GM21367 (cell line): ENCODE measurements at regions not wholly inside any gene's neighbourhood (a gene's known extent, or its start where the extent isn't known, plus 50 kb on each side); places are given as distances from the start of the nearest gene placed in this dataset.

ENCODE experiments used
- ATAC-seq: cut with Tn5 transposase; IDR thresholded peaks from one replicate; pipeline ENCODE4 v1.9.1; 2021; ENCODE audit not compliant: unreplicated experiment

DNA sequence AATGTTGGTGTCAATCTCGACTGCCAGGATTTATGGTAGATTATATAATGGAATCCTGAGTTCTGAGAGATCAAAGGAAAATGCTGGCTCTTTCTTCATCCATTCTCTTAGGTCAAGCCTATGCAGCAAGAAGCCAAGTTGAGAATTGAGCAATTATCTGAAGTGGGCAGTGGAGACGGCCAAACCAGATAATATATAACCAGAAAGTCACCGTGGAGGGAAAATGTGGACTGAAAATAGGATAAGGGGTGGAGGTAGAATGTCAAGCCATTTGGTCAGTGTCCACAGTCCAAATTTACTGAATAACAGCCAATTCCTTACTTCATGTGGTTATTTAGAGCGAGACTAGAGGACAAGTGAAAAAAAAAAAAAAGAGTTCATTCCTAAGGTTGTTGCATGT is 107.8 kb upstream of the ESR1 start:
- ATAC-seq: no peak

DNA sequence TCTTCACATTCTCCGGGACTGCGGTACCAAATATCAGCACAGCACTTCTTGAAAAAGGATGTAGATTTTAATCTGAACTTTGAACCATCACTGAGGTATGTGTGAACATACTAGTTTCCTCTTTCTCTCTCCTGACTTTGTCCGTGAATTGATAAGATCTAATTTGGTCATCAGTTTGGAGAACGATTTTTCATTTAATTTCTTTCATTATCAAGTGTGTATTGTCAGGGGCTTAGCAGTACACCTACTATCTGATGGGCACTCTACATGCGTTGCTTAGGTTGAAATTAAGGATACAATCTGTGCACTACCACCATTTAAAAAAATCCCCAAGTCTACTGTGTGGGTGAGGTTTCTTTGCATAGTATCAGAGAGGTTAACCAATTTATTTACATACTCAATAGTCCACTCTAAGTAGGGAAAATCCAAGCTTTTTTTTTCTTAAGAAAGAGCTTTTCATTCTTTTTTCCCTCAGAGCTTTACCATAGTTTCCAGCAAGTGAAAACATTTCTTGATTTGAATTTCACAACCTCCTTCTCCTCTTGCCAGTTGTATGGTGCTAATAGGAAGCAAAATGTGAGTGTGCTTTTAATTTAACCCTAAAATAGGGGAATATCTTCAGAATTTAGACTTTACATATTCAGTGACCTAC is 105.4 kb upstream of the ESR1 start:
- ATAC-seq: peak; percentile 83

DNA sequence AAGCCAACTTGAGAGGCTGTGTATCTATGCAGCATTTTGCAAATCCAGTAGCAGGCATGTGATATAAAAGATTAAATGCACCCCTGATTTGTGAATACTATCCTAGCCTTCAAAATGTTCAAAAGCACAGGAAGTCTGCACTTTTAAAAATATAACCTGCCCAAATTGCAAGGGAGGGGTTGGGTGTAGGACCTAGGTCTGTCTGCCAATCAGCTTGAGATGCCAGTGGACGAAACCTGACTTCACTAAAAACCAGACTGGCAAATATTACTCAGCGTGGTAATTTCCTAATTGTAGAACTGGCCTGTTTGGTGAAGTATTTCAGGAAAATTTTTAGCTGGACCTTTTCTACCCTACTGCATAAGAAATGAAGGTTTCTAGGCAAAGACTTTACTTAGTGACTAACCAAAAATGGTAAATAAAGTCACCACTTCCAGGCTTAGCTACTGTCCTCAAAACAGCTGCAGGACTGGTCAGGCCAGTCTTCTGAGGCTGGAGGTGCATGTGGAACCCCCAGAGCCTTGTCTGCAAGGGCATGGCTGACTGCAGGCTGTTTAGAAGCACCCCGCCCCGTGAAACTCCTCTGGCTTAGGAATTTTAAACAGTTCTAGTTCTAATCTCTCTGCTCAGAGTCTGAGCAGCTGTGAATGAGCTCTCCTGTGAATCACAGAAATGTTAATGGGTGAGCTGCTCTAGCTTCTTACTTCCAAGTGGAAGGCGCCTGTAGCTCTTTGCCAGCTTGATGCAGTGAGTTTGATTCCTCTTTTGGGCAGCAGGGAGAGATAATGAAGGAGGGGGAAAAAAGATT is 104.4 kb upstream of the ESR1 start:
- no peak for ATAC-seq

DNA sequence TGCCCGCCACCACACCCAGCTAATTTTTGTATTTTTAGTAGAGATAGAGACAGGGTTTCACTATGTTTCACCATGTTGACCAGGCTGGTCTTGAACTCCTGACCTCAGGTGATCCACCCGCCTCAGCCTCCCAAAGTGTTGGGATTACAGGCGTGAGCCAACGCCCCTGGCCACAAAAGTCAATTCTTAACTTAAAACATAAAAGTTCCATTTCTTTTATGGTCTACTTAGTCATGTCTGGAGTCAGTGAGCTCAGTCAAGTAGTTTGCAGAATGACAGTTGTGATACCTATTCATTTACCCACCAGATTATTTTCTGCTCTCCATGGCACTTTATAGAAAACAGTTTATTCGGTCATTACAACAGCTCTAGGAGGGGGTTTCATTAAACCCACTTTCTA is 103.1 kb upstream of the ESR1 start:
- no peak for ATAC-seq

DNA sequence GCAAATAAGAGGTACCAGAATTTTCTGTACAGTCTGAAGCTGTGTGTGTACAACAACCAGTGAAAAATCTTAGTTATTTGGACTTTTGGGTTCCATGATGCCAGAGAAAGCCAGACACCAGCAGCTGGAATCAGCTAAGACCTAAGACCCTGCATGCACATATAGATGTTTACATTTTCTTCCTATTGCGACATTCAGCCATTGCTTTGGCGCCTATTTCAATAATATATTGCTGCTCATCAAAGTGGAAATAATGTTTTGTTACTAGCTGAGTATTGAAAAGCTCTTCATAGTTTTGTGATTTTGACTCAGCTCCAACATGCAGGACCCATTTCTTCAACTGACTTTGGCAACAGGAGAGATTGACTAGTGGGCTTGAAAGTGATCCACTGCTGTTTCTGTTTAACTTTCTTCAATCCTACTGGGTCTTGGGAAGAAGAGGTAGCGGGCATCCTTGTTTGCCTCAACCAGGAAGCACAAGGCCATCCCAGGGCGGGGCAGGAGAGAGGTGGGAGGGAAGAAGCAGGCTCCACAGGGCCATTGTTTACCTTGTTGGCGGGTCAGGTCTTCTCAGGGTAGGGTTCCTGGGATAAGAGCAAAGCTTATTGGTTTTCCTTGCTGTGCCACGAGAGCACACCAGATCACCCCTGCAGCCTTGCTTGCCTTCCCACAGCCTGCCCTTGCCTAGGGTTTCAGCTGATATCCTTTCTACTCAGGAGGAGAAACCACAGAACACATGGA is 101.3 kb upstream of the ESR1 start:
- no peak for ATAC-seq

DNA sequence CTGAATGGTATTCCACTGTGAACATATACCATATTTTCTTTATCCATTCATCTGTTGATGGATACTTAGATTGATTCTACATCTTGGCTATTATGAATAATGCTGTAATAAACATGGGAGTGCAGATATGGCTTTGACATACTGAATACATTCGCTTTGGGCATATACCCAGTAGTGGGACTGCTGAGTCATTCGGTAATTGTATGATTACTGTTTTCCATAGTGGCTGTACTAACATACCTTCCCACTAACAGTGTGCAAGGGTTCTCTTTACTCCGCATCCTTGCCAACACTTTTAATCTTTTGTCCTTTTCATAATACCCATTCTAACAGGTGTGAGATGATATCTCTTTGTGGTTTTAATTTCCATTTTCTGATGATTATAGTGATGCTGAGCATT is 98.2 kb upstream of the ESR1 start:
- ATAC-seq: no peak

DNA sequence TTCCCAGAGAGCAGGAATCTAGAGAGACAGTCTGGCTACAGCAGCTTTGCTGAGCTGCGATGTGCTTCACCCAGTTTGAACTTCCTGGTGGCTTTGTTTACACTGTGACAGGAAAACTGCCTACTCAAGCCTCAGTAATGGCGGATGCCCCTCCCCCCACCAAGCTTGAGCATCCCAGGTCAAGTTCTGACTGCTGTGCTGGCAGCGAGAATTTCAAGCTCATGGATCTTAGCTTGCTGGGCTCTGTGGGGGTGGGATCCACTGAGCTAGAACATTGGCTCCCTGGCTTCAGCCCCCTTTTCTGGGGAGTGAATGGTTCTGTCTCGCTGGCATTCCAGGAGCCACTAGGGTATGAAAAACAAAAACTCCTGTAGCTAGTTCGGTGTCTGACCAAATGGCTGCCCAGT is 91.0 kb upstream of the ESR1 start:
- no peak for ATAC-seq

DNA sequence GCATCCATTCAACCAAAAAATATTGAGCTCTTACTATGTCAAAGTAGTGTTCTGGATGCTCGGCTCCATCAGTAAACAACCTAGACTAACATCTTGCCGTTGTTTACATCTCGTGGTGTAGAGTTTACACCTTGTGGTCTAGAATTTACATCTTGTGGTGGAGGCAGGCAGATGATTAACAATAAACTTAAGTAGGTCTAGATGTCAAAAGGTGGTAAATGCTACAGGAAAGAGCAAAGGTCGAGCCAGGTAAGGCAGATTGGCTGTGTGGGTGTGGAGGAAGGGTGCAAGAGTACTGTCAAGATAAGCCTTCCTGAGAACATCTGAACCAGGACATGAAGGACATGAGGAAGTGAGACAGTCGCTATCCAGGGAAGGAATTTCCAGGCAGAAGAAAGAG is 88.4 kb upstream of the ESR1 start:
- ATAC-seq: no peak

DNA sequence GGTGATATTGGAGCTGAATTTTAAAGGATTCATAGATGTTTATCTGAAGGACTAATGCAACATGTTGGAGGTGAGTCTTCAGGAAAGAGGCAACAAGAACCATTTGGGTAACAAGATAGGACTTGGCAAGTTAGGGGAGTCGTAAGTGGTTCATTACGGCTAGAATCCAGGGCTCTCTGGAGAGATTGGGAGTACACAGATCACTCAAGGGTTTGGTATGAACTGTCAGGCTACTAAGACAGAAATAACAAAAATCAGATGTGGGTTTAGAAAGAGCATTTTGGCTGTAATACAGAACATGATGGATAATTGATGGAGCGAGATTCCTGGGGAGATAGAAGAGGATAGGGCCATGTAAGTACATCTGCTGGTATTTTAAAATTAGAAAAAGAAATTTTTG is 86.3 kb upstream of the ESR1 start:
- ATAC-seq: no peak

DNA sequence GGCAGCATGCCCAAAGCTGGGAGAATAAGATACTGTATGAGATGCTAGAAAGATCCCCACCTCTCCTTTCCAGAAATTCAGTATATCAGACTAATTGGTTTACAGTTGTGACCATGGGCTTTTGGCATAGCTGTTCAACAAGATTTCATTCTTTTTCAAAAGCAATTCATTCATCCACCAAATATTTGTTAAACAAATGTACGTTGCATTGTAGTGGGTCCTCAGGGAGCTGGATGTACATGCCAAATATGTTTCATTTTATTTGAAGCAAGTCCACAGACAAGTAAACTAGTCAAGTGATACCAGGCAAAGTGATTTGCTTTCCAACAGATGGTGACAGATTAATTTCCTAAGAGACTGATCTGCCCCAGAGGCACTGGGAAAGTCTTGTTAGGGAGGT is 85.8 kb upstream of the ESR1 start:
- ATAC-seq: no peak

DNA sequence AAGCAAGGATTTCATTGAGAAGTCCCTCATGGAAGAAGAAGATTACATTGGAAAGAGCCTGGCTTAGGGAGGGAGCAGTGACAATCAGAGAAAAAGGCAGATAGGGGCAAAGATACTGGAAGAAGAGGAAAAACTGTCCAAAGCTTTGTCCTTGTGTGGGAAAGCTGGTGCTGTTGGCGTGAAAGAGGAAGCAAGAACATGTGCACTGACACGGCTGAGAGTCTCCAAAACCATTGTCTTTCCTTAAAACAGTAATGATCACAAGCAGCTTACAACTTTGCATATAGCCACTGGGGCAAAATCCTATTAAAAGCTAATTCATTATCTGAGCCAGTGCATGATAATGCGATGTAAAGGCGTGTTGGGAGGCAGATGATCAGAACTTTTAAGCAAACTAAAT is 85.1 kb upstream of the ESR1 start:
- ATAC-seq: no peak

DNA sequence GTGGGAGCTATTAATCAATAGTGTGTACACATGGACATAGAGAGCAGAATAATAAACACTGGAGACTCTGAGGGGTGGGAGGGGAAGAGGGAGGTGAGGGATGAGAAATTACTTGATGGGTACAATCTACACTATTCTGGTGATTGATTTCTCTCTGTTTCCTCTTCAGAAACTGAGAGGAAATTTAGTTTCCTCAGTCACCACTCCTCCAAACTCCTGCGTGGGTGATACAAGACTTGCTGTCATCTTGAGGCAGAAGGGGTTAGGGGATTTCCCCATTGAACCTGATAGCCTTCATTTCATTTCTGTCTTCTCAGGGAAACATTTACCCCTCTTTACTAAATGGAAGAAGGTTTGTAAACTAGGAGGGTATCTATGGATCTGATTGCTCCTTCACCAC is 84.3 kb upstream of the ESR1 start:
- peak; percentile 78 for ATAC-seq

DNA sequence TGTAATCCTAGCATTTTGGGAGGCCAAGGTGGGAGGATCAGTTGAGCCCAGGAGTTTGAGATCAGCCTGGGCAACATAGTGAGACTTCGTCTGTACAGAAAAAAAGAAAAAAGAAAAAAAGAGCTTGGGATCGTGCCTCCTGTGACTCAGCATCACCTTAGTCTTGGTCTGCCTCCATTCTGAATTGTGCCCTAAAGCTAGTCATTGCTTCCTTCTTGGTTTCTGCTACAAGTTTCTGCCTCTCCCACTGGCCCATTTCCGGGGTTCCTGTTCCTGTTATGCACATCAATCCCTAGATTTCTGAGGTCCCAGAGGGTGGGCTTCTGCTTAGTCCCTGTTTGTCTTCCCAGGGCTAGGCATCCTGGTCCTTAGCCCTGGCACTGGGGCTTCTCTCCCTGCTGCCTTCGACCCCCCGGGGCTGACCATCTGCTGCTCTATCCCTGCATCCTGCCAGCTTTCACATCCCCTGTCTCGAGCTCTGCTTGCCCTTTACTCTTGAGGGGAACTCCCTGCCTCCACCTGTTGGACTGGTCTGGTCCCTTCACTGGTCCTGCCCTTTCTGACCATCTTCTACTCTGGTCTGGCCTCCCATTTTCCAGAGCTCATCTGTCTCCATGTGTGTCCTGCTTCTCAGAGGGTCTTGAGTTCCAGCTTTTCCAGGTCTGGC is 77.5 kb upstream of the ESR1 start:
- no peak for ATAC-seq

DNA sequence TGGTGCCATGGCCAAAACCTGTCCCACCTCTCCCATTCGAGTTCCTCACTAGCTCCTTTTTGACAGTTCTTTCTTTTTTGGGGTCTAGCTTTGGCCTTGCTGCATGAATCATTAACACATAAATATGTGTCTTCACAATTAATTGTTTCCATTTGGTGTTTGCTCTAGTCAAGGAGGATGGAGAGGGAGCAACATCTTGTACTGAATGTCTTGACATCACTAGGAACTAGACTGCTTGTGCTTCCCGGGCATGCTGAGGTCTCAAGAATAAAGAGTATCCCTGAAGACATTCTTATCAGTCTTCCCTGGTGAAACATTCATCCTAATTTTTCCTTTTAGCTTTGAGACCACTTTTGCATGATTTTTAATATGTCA is 77.0 kb upstream of the ESR1 start:
- no peak for ATAC-seq

DNA sequence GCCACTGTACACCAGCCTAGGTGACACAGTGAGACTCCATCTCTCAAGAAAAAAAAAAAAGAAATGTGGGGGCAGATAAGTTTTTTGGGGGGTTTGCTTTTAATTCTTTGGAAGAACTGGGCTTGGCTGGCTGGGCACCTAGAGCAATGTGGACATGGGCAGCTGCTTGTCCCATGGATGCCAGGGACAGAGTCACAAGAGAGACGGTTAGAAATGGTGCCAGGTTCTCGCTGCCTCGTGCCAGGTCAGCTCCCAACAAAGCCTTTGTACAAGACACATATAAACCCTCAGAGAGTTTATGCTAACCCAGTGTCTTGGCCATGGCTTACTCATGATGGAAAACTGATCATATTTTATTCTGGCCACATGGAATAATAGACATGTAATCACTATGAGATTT is 76.2 kb upstream of the ESR1 start:
- ATAC-seq: no peak

DNA sequence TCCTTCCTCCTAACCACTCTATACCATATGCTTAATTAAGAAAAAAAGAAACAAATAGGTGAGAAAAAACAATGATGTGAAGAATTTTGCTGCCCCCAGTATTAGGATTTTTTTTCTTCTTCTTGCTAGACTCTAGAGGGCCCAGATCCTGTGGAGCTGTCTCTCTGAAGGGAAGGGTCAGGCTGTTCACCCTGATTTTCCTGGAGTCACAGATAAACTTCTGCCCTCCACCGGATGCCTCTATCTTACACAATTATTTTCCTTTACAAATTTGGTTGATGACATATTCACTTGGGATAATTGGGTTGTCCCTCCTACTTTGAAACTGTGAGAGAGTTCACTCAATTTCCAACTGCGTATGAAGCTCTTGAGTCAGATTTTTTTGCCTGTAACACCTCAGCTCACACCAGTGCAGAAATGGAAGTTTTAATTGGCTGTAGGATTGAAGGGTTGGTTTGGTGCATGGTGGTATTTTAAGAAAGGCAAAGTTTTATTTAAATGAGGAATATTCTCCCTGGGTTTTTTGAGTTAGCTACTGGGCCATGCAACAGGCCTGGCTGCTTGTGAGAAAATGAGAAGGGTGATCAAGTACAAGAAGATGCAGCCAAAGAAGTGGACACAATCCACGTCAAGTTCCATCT is 73.7 kb upstream of the ESR1 start:
- no peak for ATAC-seq

DNA sequence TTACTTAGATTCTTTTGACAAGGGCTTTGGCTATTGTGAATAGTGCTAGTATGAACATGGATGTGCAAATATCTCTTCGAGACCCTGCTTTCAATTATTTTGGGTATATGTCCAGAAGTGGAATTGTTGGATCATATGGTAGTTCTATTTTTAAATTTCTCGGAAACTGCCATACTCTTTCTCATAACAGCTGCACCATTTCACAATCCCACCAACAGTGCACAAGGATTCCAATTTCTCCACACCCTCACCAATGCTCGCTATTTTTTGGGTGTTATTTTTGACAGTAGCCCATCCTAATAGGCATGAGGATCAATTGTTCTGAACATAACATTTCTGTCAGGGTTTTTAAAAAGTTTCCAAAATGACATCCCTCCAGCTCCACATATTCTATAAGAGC is 69.2 kb upstream of the ESR1 start:
- no peak for ATAC-seq

DNA sequence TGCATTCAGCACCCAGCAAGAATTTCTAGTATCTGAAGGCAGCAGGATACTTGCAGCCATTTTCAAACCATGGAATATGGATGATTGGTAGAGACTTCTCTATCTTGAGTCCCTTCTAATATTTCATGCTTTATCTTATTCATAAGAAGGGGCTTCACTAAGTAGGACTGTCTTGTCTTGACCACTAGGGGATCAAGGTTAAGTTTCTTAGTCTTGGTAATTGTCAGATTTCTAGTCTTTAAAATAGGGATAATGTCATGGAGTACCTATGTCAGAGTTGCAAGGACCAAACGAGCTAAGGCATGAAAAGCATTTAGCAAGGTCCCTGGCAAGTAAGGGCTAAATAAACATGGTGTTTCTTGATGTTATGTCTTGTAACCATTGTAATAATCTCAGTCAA is 68.5 kb upstream of the ESR1 start:
- ATAC-seq: no peak

DNA sequence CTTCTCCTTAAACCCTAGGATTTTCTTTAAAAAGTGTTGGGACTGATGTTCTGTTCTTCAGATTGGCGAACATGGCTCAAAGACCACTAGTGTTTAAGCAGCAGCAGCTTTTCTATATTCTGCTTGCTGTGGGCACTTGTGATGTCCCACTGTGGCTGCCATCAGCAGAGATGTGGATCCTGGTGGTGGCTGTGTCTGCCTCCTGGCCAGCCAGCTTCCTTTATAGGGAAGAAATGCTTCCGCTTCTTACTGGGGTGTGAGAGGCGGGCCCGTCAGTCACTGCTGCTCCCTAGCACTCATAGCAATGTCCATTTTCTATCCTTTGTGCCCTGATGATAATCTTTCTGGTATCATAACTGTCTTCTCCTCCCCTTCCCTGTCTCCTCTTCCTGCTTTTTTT is 66.7 kb upstream of the ESR1 start:
- no peak for ATAC-seq

DNA sequence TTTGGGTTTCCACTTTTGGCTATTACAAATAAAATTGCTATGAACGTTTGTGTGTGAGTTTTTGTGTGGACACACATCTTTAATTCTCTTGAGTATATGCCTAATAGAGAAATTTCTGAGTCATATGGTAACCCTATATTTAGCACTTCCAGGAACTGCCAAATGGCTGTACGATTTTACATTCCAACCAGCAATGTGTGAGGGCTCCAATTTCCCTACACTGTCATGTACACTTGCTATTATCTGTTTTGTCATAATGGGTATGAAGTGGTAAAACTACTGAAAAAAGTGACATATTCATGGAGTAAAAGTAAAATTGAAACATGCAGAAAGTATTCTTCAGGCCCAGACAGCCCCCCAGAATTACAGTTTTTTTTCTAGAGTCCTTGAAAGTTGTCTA is 59.6 kb upstream of the ESR1 start:
- ATAC-seq: no peak

DNA sequence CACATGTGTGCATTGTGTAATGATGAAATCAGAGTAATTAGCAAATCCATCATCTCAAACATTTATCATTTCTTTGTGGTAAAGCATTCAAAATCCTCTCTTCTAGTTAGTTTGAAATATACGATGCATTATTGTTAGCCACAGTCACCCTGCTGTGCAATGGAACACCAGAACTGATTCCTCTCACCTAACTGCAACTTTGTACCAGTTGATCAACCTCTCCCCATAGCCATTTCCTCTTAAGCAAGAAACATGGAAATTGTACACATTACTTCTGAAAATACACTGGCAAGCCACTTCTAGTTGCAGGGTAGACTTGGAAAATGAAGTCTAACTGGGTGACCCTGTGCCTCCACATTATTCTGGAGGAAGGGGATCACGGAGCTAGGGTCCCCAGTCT is 58.1 kb upstream of the ESR1 start:
- ATAC-seq: no peak
